IMR-90 (cell line): ENCODE measurements at regions not wholly inside any gene's neighbourhood (a gene's known extent, or its start where the extent isn't known, plus 50 kb on each side); places are given as distances from the start of the nearest gene placed in this dataset.

Experiments used
- ATAC-seq: fragments of 200-7000 bp; cut with Tn5 transposase; 2 replicates; pipeline ENCODE4 v1.9.1; 2020; ENCODE audit warnings: low read depth, mild to moderate bottlenecking, moderate library complexity
- BruUV-seq: library from RNA; stranded (reverse); fragments of 400-500 nt; replicated peaks from 2 replicates; lab custom pipeline; 2021; lab: Mats Ljungman, UMichigan
- CTCF ChIA-PET: fragments of 300-600 bp; formaldehyde crosslinking; extraction: SDS; loops from one replicate; lab custom pipeline; 2021; ENCODE audit warnings: antibody characterized with exemption; lab: Yijun Ruan, JAX
- POLR2A ChIA-PET: fragments of 300-600 bp; sonication (Branson Sonifier 250); formaldehyde crosslinking; loops from one replicate; lab custom pipeline; 2022; ENCODE audit warnings: antibody characterized with exemption; ENCODE audit not compliant: unreplicated experiment; lab: Charles Lee
- DNase-seq: peaks from one replicate; pipeline ENCODE4 v3.0.0; 2013
- H2AFZ ChIP-seq: replicated peaks from 2 replicates; pipeline ENCODE3; 2013; ENCODE audit warnings: low read length, mild to moderate bottlenecking; ENCODE audit not compliant: poor library complexity
- H2AK5ac ChIP-seq: 2 replicates; pipeline ENCODE4 v1.6.1; 2013; ENCODE audit warnings: low read depth, low read length, inconsistent platforms
- H2AK9ac ChIP-seq: replicated peaks from 2 replicates; pipeline ENCODE3; 2013; ENCODE audit warnings: mild to moderate bottlenecking, low read depth, low read length, moderate library complexity; ENCODE audit not compliant: poor library complexity
- H2BK120ac ChIP-seq: 2 replicates; pipeline ENCODE4 v1.6.1; 2013; ENCODE audit warnings: low read depth, low read length, inconsistent platforms
- H2BK15ac ChIP-seq: 3 replicates; pipeline ENCODE4 v1.6.1; 2013; ENCODE audit warnings: low read depth, low read length, inconsistent platforms
- H2BK20ac ChIP-seq: 2 replicates; pipeline ENCODE4 v1.6.1; 2013; ENCODE audit warnings: low read depth, mild to moderate bottlenecking, inconsistent platforms, low read length, moderate library complexity
- H2BK5ac ChIP-seq: 2 replicates; pipeline ENCODE4 v1.6.1; 2013; ENCODE audit warnings: mild to moderate bottlenecking, low read depth, low read length, inconsistent platforms; ENCODE audit not compliant: poor library complexity, severe bottlenecking
- H3K14ac ChIP-seq: replicated peaks from 2 replicates; pipeline ENCODE4 v1.6.1; 2013; ENCODE audit warnings: low read depth, low read length, inconsistent platforms
- H3K18ac ChIP-seq: 2 replicates; pipeline ENCODE4 v1.6.1; 2013; ENCODE audit warnings: low read depth, low read length, control low read depth
- H3K23ac ChIP-seq: 2 replicates; pipeline ENCODE4 v1.6.1; 2013; ENCODE audit warnings: low read depth, low read length, inconsistent platforms
- H3K27ac ChIP-seq: 2 replicates; pipeline ENCODE4 v1.5.1; 2013; ENCODE audit warnings: mild to moderate bottlenecking, control low read depth, low read length; ENCODE audit not compliant: insufficient read depth
- H3K27me3 ChIP-seq: 2 replicates; pipeline ENCODE4 v1.6.1; 2013; ENCODE audit warnings: low read length; ENCODE audit not compliant: control insufficient read depth, insufficient read depth
- H3K36me3 ChIP-seq: 2 replicates; pipeline ENCODE4 v1.6.1; 2013; ENCODE audit warnings: low read length, mixed read lengths; ENCODE audit not compliant: control insufficient read depth, insufficient read depth
- H3K4ac ChIP-seq: 2 replicates; pipeline ENCODE4 v1.6.1; 2013; ENCODE audit warnings: low read depth, low read length, inconsistent platforms
- H3K4me1 ChIP-seq: 2 replicates; pipeline ENCODE4 v1.6.1; 2013; ENCODE audit warnings: low read length, mixed read lengths; ENCODE audit not compliant: control insufficient read depth, insufficient read depth
- H3K4me2 ChIP-seq: 2 replicates; pipeline ENCODE4 v1.6.1; 2013; ENCODE audit warnings: low read depth, mild to moderate bottlenecking, control low read depth, low read length, moderate library complexity
- H3K4me3 ChIP-seq: 2 replicates; pipeline ENCODE4 v1.5.1; 2013; ENCODE audit warnings: low read depth, mild to moderate bottlenecking, control low read depth, low read length, moderate library complexity; ENCODE audit not compliant: insufficient read depth
- H3K56ac ChIP-seq: 2 replicates; pipeline ENCODE4 v1.6.1; 2013; ENCODE audit warnings: low read length, inconsistent platforms; ENCODE audit not compliant: insufficient read depth; ENCODE audit errors: extremely low read depth
- H3K79me1 ChIP-seq, 2 experiments: 2 replicates each; pipeline ENCODE4 v1.6.1; 2013; ENCODE audit warnings: low read length in 2 of 2, inconsistent platforms in 1 of 2, low read depth in 1 of 2
- H3K9ac ChIP-seq: 2 replicates; pipeline ENCODE4 v1.6.1; 2013; ENCODE audit warnings: low read depth, low read length, control low read depth
- H3K9me1 ChIP-seq: 2 replicates; pipeline ENCODE4 v1.6.1; 2013; ENCODE audit warnings: low read length, inconsistent platforms; ENCODE audit not compliant: insufficient read depth
- H3K9me3 ChIP-seq: 2 replicates; pipeline ENCODE4 v1.6.1; 2013; ENCODE audit warnings: low read length; ENCODE audit not compliant: control insufficient read depth, insufficient read depth
- H4K20me1 ChIP-seq: 2 replicates; pipeline ENCODE4 v1.6.1; 2013; ENCODE audit warnings: low read length, inconsistent platforms; ENCODE audit not compliant: insufficient read depth
- H4K5ac ChIP-seq: 2 replicates; pipeline ENCODE4 v1.6.1; 2013; ENCODE audit warnings: mild to moderate bottlenecking, low read depth, low read length, control low read depth
- H4K8ac ChIP-seq, 2 experiments: 2 replicates each; pipeline ENCODE4 v1.6.1; 2013; ENCODE audit warnings: low read depth in 2 of 2, low read length in 2 of 2, control low read depth in 1 of 2, inconsistent platforms in 1 of 2
- H4K91ac ChIP-seq: 2 replicates; pipeline ENCODE4 v1.6.1; 2013; ENCODE audit warnings: low read depth, low read length, inconsistent platforms; ENCODE audit not compliant: insufficient read depth
- BHLHE40 ChIP-seq: fragments of 150-350 bp; IDR thresholded peaks from 2 replicates; pipeline ENCODE4 v1.6.1; 2016; ENCODE audit warnings: mild to moderate bottlenecking, low read depth, low read length
- MXI1 ChIP-seq: IDR thresholded peaks from 2 replicates; pipeline ENCODE4 v1.6.1; 2012; ENCODE audit warnings: low read depth, mild to moderate bottlenecking, low read length, moderate library complexity, borderline replicate concordance
- WGBS, 2 experiments: methylation state at CpG; one replicate each; pipeline versions ENCODE4 v1.1.5 to v1.1.7; 2013; ENCODE audit warnings: missing lambda C conversion rate in 2 of 2; ENCODE audit not compliant: insufficient read length in 1 of 2; ENCODE audit errors: extremely low coverage in 2 of 2; 5-methylcytosine and 5-hydroxymethylcytosine counted together
- dilution Hi-C: fragments of 300-500 bp; cut with HindIII; formaldehyde crosslinking; loops from one replicate; pipeline ENCODE4 v1.14.3; 2018; ENCODE audit warnings: low sequenced_read_pairs; ENCODE audit not compliant: unreplicated experiment
- in situ Hi-C: fragments of 300-500 bp; cut with MboI; formaldehyde crosslinking; loops from 3 replicates; pipeline ENCODE4 v1.14.3; 2019; ENCODE audit warnings: low sequenced_read_pairs, inconsistent platforms, mixed read lengths
- intact Hi-C: fragments of 100-400 bp; cut with micrococcal nuclease; formaldehyde crosslinking; loops from 2 replicates; pipeline ENCODE4 v1.10.0; 2022

DNA sequence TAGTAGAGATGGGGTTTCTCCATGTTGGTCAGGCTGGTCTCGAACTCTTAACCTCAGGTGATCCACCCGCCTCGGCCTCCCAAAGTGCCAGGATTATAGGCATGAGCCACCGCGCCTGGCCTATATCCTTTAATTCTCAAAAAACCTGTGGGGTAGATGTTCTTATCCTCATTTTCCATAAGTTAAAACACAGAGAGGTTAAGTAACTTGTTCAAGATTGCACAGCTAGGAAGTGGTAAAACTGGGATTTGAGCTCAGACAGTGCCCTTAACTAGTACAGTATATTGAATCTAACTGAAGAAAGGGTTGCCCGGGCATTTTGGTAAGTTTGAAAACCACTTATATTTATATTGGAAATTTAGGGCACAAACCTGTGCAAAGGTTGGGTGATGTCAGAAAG lies 116.0 kb downstream of the GLUD2 start:
- H3K23ac ChIP-seq, result no peak overlapping the region
- no peaks in the 10 kb centered on the region for H3K9me1 ChIP-seq
- TF ChIP-seq BHLHE40 (no peak), MXI1 (no peak)
- H3K4ac ChIP-seq, result no peak overlapping the region
- H4K20me1 ChIP-seq, result no peaks in the 10 kb centered on the region
- dilution Hi-C loops (no loop called here), in situ Hi-C loops (no loop called here), intact Hi-C loops (no loop called here)
- no CpG with 5 or more reads among the region's 6 CpGs for WGBS, 2 experiments
- H3K79me1 ChIP-seq, result no peaks in the 10 kb centered on the region
- no peaks in the 10 kb centered on the region for H3K4me1 ChIP-seq
- no TSS peak for BruUV-seq
- no peaks in the 10 kb centered on the region for H3K36me3 ChIP-seq
- DNase-seq, result no peak
- no peaks in the 10 kb centered on the region for H3K27me3 ChIP-seq
- no peak overlapping the region for H3K4me2 ChIP-seq
- H4K8ac ChIP-seq, result no peak overlapping the region
- H3K27ac ChIP-seq, result no peak overlapping the region
- no peak overlapping the region for H2AK5ac ChIP-seq
- H2AK9ac ChIP-seq, result no peak overlapping the region
- ChIA-PET CTCF (no interaction called here), POLR2A (no interaction called here)
- no peak overlapping the region for H3K14ac ChIP-seq
- no peak overlapping the region for H2BK120ac ChIP-seq
- no peak overlapping the region for H2BK20ac ChIP-seq
- H3K4me3 ChIP-seq, result no peak overlapping the region
- no peak overlapping the region for H2BK5ac ChIP-seq
- no peak overlapping the region for H3K9ac ChIP-seq
- no peak overlapping the region for H4K5ac ChIP-seq
- peaks cover 2% of the 10 kb centered on the region; the same call in 1 of the 2 replicates for H3K9me3 ChIP-seq
- H3K56ac ChIP-seq, result no peak overlapping the region
- H3K18ac ChIP-seq, result no peak overlapping the region
- H2BK15ac ChIP-seq, result no peak overlapping the region
- no peak overlapping the region for H2AFZ ChIP-seq
- no peak for ATAC-seq
- no peak overlapping the region for H4K91ac ChIP-seq
